CD4-positive, alpha-beta T cell treated with Interleukin-12 subunit alpha and Interleukin-12 subunit beta, for 1 hour (primary cell): ENCODE measurements at regions not wholly inside any gene's neighbourhood (a gene's known extent, or its start where the extent isn't known, plus 50 kb on each side); places are given as distances from the start of the nearest gene placed in this dataset.
"Not testable (repeated sequence)": the region's sequence is repeated elsewhere in the genome, so short reads cannot be mapped to it uniquely, and the experiment has no call there.

Experiments used
- DNase-seq: peaks from one replicate; pipeline ENCODE4 v3.0.0-alpha.2; 2020

GRCh38 chr6:167662075-167662880 lies 164.4 kb upstream of the AFDN start:
- no peak for DNase-seq

GRCh38 chr6:167662881-167663205 lies 163.9 kb upstream of the AFDN start:
- DNase-seq: no peak

- no peak for DNase-seq
These were observed 163.4 kb upstream of the AFDN start for GRCh38 chr6:167663316-167663715.

- DNase-seq: no peak
These were observed 162.8 kb upstream of the AFDN start for GRCh38 chr6:167663784-167664443.

- DNase-seq: no peak
These were observed 161.7 kb upstream of the AFDN start for GRCh38 chr6:167664678-167665660.

- no peak for DNase-seq
These were observed 160.9 kb upstream of the AFDN start for GRCh38 chr6:167665698-167666330.

GRCh38 chr6:167666571-167667203 lies 160.0 kb upstream of the AFDN start:
- DNase-seq: no peak

GRCh38 chr6:167667204-167668018 lies 159.3 kb upstream of the AFDN start:
- no peak for DNase-seq

GRCh38 chr6:167668019-167668753 lies 158.5 kb upstream of the AFDN start:
- no peak for DNase-seq

- DNase-seq: no peak
These were observed 157.8 kb upstream of the AFDN start for GRCh38 chr6:167668754-167669552.

GRCh38 chr6:167669553-167669849 lies 157.2 kb upstream of the AFDN start:
- no peak for DNase-seq

GRCh38 chr6:167669870-167670802 lies 156.6 kb upstream of the AFDN start:
- no peak for DNase-seq

GRCh38 chr6:167670938-167671338 lies 155.8 kb upstream of the AFDN start:
- no peak for DNase-seq

GRCh38 chr6:167671379-167671976 lies 155.2 kb upstream of the AFDN start:
- DNase-seq: not testable (repeated sequence)

- DNase-seq: no peak
These were observed 154.6 kb upstream of the AFDN start for GRCh38 chr6:167671977-167672687.

GRCh38 chr6:167672738-167673137 lies 154.0 kb upstream of the AFDN start:
- no peak for DNase-seq

GRCh38 chr6:167673946-167674345 lies 152.8 kb upstream of the AFDN start:
- DNase-seq: no peak

- no peak for DNase-seq
These were observed 152.2 kb upstream of the AFDN start for GRCh38 chr6:167674486-167674885.
